ENCODE measurements at regions not wholly inside any gene's neighbourhood (a gene's known extent, or its start where the extent isn't known, plus 50 kb on each side); places are given as distances from the start of the nearest gene placed in this dataset.

- no peak for DNase-seq
Measured at GRCh38 chr2:67977464-67977863, 85.3 kb downstream of the C1D start.

GRCh38 chr2:67982956-67983355 lies 79.8 kb downstream of the C1D start:
- no peak for DNase-seq

- no peak for DNase-seq
Measured at GRCh38 chr2:67984600-67984999, 78.2 kb downstream of the C1D start.

- DNase-seq = no peak
Measured at GRCh38 chr2:67985586-67985985, 77.2 kb downstream of the C1D start.

DNA sequence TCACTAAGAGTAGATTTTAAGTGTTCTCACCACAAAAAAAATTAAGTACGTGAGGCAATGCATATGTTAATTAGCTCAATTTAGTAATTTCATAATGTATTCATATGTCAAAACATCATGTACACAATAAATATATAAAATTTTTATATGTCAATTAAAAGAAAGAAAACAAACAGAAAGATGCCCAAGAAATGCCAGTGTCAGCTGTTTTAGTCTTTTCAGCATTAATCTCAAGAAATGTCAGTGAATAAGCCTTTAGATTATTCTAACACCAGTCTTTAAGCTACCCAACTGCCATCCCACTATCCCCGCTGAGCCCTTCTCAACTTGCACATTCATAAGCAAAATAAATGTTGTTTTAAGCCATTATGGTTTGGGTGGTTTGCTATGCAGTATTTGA lies 76.5 kb downstream of the C1D start:
- no peak for DNase-seq

Data from occipital lobe (tissue), 1 donor.